Islet of Langerhans (tissue), 1 donor: ENCODE measurements at regions not wholly inside any gene's neighbourhood (a gene's known extent, or its start where the extent isn't known, plus 50 kb on each side); places are given as distances from the start of the nearest gene placed in this dataset.

Experiments
- FAIRE-seq: peaks from one replicate; lab custom pipeline; 2011; peaks lifted over from hg19 to GRCh38; lab: Jason Lieb, UNC

DNA sequence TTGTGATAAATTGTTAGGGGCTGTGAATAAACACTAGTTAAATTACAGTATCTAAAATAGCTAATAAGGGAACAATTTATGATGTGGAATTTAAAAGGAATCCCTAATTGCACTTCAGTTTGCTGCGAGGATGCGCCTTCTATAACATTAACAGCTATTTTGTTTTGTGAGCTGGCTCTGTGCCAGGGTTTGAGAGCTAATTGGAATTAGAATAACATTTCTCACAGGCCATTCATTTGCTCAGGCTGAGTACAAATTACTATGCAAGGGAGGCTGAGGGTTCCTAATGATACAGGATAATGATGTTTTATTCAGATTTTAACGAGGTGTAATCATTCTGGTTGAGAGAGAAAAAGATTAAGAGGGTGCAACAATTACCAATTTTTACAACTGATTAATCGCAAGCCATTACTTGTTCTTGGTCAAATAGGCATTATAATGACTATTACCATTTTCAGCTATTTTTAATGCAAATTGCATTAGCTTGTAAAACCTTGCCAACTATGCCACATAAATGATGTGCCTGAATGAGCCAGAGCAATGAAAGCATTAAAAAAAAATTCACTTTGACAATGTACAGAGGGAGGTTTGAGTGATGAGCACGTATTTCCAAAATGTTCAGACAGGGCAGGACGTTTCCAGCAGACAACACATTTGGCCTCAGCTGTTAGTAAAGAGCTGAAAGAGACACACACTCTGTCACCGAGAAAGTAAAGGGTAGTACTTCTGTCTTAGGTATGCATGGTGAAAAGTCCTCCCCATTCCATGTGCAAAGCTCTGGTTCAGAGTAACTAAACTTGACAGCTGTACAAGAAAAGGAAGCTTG is 576.5 kb downstream of the TLE1 start:
- no peak for FAIRE-seq

DNA sequence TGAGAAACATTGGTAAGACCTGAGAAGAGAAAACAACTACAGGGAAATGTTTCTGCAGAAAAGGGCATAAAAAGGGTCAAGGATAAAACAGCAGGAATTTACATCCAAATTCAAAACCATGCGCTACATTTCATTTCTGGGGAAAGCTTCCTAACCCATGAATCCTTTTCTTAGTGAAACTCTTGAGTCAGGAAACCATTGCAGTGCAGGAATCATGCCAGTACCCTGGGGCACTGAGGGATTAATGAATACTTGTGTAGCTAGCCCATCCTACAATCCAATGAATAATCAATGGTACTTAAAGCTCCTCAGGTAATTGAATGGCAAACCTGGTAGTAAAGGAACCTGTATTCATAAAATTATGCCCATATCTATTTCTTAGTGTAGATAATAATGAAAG is 580.5 kb downstream of the TLE1 start:
- FAIRE-seq, result no peak

DNA sequence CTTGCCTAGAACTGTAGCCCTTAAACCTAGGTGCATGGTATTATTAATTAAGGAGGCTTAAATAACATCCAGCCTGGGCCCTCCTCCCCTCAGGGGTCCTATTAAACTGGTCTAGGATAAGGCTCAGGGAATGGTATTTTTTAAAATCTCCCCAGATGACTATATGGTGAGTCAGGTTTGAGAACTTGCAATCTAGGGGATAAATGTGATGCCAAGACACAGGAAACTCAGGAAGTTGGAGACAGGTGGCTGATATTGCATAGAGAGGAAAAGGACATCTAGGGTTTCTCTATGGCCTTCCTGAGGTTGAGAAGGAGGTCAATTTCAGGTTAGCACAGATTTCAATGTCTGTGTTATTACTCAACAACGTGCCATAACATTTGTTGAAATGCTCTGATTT is 581.0 kb downstream of the TLE1 start:
- no peak for FAIRE-seq

DNA sequence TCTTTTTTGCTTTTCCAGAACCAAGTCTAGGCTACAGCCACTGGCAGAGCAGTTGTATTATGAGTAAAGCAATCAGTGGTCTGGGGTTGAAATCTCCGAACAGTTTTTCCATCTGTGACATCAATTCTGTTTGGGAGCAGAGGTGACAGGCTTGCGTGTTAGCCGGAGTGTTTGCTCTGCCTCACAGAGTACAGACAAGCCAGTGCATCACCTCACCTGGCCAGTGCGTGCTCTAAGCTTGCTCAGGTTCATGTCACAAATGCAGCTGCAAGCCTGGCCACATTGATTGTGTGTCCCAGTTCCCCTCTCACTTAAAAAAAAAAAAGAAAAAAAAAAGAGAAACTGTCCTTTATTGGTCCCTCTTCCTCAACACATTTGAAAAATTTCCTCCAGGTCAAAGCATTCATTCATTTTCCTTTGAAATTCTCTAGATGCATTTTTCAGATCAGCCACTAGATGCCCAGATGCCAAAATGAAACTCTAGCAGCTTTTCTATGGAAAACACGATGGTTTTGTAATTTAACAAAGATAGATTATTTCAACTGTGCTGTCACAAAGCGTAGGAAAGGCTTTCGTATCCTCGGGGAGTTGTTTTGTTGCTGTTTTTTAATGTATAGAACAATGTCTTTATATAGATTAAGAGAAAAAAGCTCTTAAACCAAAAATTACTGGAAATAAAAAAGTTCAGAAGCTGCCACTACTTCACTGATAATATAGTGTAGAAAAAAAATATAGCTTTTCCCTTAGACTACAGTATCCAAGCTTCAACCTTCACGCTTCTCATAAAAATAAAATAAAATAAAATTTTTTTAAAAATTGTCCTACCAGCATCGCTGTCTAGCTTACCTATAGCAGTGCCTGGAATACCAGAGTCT is 585.5 kb downstream of the TLE1 start:
- no peak for FAIRE-seq

DNA sequence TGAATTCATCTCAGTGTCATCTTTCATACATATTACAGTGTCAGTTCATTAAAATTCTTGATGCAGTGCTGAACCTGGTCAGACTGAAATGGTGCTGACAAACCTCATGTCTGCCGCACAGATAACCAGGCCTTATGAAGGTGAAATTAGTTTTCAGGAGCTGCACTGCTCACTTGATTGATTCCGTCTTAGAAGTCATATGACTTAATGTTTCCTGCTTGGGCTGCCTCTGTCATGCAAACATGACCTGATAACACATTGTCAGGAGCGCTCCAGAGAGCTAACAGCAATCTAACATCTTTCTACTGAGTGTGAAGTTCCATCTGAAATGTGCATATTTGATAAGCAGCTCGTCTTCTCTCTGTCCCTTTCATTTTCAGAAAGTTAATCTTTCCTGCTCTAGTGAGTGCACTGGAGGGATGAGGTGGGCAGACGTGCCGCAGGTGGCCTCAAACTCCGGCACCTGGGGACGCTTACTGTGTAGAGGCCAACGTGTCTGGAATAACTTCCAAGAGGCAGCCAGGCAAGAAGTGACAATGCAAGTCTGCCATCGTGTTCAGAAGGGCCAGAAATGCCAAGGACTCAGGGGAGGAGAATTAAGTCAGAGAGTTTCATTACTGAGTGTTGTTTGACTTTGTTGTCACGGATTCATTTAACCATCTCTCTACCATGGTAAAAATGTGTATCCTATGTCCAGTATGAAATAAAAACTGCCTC is 592.1 kb downstream of the TLE1 start:
- no peak for FAIRE-seq

DNA sequence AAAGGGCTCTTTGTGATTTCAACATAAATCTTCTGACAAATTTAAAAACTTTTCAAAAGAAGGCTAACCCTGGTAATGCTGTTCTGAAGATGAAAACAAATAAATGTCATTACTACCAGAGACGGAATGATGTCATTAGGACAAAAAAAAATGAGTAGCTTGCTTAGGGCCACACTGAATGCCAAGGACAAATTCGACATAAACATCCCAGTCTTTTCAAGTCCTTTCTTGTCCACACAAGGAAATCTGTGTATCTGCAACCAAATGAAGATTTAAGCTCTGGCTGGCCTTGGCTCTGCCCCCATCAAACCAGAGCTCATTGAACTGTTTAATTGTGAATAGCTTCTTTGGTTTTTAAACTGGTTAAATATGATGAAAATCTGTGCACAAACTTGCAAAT is 592.7 kb downstream of the TLE1 start:
- FAIRE-seq, result no peak

DNA sequence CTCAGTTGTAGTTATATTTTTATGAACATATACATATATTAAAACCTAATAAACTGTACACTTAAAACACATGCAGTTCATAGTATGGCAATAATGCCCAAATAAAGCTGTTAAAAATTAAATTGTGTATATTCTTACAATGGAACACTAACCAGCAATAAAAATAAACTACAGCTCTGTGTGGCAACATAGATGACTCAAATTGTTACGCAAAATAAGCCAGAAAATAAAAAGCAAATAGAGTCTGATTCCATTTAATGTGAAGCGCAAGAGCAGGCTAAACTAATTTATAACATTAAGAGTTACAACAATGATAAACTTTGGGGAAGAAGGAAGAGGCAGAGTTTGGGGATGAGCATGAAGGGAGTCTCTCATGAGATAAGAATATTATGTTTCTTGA is 597.3 kb downstream of the TLE1 start:
- FAIRE-seq, result no peak

DNA sequence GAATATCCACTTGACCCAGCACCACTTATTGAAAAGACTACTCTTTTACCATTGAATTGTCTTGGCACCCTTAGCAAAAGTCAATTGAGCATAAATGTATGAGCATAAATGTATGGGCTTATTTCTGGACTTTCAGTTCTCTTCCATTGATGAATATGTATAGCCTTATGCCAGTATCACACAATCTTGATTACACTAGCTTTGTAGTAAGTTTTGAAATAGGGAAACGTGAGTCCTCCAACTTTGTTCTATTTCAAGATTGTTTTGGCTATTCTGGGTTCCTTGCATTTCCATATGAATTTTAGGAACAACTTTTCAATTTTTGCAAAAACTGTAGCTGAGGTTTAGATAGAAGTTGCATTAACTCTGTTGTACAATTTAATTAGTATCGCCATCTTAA is 601.0 kb downstream of the TLE1 start:
- FAIRE-seq, result no peak

DNA sequence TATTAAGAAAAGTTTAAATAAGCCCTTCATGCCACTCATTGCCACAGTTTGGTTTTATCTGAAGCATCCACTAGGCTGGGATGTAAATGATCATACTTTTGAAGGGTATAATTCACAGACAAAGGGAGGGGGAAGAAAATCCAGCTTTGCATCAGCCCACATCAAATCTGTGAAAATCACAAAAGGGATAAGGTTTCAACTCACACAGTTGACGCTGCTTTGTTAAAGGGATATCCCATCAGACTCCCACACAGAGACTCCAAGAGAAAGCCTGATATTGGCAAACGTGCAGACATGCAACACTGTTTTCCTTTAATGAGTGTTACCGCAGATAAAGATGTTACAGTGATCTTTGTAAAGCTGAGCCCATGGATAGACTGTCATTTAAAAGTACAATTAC is 602.9 kb downstream of the TLE1 start:
- FAIRE-seq, result no peak

DNA sequence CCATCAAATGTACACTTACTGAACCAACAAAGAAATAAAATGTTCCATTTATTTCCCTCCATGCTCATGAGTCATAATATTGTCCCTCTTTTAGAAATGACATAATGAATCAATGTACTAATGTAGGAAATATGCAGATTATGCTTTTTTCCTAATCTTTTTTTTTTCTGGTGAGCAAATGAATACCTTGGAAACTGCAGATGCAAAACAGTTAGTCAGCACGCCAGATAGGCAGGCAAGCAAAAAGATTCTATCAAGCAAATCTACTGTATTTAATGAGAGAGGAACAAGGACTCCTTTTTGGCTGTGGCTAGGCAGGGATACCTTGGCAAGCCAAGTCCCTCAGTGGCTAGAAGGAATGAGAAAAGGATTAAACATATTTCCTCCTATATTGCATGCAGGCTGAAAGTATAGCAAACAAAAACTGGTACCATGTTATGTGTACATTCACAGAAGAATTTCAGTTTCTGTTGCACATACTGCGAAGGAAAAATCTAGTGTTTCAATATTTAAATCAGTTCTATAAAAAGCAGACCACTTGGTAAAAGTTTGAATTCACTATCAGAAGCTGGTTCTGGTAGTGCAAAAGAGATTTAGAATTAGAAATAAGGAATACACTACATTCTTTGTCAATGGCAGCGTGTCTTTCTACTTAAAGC is 605.4 kb downstream of the TLE1 start:
- peak; percentile 96 for FAIRE-seq

DNA sequence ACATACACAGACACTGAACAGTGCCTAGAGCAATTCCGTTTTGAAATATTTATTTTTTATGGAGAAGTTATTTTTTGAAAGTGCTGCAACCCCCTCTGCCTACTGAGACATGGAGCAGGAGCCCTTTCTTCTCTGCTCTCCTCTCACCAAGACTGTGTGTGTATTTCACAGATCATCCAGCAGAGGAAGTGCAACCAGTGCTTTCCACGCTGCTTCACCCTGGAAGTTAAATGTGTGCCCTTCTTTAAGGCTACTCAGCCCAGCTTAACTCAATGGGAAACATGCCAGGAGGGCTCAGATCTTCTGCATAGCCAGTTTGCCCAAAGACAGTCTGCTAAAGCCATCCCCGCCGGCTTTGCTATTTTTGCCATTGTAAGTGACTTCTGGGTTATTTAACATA is 606.3 kb downstream of the TLE1 start:
- no peak for FAIRE-seq

DNA sequence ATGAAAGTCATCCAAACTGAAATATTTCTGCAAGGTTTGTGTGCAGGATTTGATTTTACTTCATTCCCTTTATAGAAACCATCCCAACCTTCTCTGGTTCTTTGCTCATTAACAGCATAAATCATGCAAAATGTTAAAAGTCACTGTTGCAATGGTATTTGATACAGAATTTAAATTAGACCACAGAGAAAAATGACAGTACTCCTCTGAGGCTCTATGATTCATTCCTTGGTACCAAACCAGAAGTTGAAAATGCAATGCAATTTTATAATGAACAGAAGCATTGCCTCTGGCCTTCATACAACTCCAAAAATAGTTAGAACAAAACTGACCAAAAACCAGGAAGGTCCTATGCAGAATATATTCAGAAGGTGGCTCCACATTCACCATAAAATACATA is 607.1 kb downstream of the TLE1 start:
- no peak for FAIRE-seq

DNA sequence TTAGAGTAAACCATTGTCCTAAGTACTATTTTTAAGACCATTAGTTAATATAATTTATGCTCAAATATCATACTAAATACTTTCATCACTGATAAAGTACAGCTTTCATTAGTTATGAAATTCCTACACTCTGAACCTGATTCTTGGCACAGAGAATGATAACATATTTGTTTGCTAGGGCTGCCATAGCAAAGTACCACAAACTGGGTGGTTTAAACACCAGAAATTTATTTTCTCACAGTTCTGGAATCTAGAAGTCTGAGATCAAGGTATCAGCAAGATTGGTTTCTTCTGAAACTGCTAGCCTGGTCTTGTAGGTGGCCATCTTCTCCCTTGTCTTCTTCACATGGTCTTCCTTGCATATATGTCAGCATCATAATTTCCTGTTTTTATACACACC is 608.4 kb downstream of the TLE1 start:
- FAIRE-seq, result no peak

DNA sequence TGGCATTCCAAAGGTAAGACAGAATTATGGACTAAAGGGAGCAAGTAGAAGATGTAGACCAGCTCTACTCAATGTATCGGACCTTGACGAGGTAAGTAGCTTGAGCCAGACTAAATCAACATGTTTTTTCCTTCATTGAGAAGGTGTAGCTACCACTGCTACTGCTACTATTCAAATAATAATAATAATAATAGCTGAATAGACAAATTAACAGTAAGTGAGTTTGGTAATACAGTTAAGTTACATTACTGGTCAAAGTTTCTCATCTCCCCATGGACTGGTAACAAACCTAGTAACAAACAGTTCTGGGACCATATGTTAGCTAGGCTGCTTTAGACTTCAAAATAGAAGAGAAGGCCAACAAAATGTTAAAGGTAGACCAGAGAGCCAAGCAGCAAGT is 609.2 kb downstream of the TLE1 start:
- FAIRE-seq, result no peak

DNA sequence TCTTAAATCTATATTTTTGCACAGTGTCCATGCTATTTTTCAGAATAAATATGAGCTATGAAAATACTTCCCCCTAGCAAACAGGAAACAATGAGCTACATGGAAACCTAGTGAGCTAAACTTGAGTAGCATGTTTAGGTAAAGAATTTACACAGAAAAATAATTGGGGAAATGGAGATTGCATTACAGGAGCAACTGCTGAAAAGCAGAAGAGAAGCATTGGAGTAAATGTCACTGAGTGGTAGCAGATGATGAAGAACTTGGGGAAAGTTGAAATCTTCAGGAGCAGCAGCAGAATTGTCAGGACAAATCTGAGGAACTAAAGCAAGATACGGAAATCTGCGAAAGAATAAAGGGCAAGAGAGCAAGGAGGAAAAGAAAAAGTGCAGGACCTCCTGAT is 610.3 kb downstream of the TLE1 start:
- FAIRE-seq, result no peak

DNA sequence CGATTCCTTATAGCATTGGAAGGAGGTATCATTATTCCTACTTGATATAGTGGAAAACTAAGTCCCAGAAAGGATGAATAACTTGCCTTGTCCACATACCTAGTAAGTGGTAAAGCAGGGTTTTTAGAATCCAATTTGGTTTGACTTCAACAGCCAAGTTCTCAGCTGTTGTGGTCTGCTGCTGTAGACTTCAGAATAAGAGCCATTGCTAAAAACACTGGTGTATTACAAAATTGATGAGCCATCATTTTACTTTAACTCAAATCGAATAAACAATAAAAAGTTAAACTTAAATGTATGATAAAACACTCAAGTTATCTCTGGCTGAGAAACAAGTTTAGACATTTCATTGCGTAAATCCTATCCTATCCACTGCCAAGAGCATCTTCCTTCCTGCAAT is 610.8 kb downstream of the TLE1 start:
- FAIRE-seq, result no peak

DNA sequence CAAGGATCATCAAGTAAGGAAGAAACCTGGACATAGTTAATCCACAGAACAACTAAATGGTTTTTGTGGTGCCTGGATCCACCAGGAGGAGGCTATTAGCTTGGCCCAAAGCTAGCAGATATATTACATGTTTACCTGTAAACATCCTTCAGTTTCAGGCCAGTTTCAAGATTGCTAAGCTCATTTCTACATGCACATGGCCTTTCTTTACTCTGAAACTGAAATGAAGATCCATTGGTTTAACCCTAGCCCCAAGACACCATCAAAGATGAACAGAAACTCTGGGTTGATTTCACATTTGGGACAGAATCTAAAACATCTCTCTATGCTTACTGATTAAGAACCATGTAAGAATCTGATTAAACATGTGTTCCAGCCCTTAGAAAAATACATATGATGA is 611.8 kb downstream of the TLE1 start:
- no peak for FAIRE-seq

DNA sequence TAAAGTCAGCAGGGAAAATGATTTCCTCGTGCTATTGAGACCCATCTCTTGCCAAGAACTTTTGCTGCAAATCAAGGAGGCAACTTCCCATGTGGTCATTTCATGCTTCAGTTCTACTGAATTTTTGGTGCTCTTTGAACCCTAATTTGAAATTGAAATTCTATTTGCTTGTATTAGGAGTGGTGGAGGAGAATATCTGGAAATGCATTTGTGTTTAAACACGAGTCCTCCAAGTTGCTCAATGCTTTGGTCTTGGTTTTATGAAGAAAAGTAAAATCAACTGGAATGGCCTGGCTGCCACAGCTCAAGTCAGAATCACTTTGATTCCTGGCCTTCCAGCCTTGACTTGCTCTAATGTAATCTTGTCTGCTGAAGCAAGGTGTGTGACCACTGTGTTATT is 613.2 kb downstream of the TLE1 start:
- no peak for FAIRE-seq

DNA sequence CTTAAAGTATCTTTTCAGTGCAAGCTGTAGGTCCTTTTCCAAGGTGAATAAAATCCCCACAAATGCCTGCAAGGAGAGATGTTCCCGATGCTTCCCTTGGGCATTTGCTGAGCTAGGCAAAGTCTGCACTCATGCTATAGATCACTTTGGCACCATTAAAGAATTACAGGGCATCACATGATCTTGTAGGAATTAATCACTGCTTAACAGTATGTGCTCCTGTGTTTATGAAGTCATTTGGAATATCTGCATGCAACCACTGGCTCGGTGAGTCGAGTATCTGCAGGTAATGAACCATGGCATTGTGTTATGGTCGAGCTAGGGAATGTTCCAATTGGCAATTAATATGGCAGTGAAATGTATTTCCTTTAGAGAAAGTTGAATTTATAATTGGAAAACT is 615.1 kb downstream of the TLE1 start:
- no peak for FAIRE-seq

DNA sequence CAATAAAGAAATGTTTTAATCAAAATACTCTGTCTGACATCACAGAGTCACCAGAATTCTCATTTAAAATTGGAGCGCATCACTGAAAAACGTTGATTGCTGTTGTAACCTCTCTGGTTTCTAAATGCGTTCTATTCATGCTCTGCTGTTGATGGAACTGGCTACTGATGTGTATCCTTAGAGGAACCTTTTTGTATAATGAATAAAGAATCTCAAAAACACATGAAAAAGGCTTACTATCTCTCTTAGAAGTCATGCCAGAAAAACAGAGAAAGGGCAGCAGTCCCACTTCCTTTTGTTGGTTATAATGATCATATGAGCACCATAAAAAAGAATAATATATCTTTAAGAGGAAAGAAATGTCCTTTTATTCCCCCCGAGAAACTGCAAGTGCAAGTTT is 615.5 kb downstream of the TLE1 start:
- FAIRE-seq, result no peak

DNA sequence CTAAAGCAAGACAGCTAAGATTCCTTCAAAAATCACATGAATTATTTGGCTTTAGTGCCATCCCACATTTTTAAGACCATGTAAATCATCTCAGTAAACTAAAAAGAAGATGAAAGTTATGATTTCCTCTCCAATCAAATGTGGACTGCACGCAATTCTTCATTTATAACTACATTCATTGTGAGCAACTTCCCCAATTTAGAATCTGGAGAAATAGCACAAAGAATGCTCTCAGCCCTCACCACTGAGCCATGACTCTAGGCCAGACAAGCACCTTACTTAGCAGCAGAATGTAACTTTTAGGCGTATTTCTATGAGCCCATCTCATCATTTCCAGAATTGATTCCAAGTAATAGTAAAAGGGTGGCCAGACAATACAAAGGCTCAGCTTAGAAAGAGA is 616.6 kb downstream of the TLE1 start:
- no peak for FAIRE-seq

DNA sequence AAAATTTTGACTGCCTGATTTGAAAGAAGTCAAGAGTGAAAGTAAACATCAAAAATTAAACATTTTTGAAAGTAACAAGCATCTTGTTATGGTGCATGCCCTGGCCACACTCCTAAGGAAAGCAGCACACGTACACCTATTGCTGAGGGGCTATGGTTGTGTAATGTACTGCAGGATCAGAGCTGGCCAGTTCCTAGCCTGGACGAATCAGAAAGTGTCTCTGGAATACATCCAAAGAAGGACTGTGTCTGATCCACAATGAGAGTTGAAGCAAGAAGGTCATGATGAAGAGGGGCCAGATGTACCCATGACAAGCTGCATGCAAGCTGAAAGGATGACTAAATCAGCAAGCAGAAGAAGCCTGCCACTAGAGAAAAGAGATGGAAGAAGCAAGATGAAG is 618.2 kb downstream of the TLE1 start:
- no peak for FAIRE-seq

DNA sequence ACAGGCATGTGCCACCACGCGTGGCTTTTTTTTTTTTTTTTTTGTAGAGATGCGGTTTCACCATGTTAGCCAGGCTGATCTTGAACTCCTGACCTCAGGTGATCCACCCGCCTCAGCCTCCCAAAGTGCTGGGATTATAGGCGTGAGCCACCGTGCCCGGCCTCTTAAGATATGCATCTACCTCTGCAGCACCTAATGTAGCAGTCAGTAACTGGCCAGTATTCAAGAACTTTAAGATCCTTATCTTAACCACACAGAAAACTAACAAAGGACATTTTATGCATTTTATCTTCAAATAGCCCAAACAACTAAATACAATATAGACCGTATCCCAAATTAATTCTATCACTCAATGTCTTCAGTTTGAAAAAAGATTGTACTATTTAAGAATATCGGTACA is 618.7 kb downstream of the TLE1 start:
- no peak for FAIRE-seq
